OCI-LY1 (cell line): ENCODE measurements at regions not wholly inside any gene's neighbourhood (a gene's known extent, or its start where the extent isn't known, plus 50 kb on each side); places are given as distances from the start of the nearest gene placed in this dataset.

Source experiments
- H2AFZ ChIP-seq: fragments of 200-600 bp; sonication (generic), shearing (Covaris generic); 2 replicates; pipeline ENCODE4 v1.6.0; 2014; ENCODE audit warnings: antibody characterized with exemption, mild to moderate bottlenecking, low read length
- H3F3A ChIP-seq: fragments of 200-600 bp; sonication (generic), shearing (Covaris generic); 2 replicates; pipeline ENCODE4 v1.6.0; 2014; ENCODE audit warnings: mild to moderate bottlenecking, antibody characterized with exemption, low read length, moderate library complexity; ENCODE audit not compliant: insufficient read depth
- H3K27ac ChIP-seq: fragments of 200-600 bp; sonication (generic); 2 replicates; pipeline ENCODE4 v1.5.1; 2014; ENCODE audit warnings: low read length, mixed run types, mild to moderate bottlenecking, low read depth; ENCODE audit not compliant: poor library complexity, severe bottlenecking
- H3K27me3 ChIP-seq: fragments of 200-600 bp; sonication (generic); 2 replicates; pipeline ENCODE4 v1.6.0; 2014; ENCODE audit warnings: antibody characterized with exemption, mild to moderate bottlenecking, low read length, moderate library complexity; ENCODE audit not compliant: insufficient read depth
- H3K36me3 ChIP-seq: fragments of 200-600 bp; sonication (generic); 2 replicates; pipeline ENCODE4 v1.6.1; 2014; ENCODE audit warnings: mild to moderate bottlenecking, antibody characterized with exemption, low read length, moderate library complexity, mixed read lengths; ENCODE audit not compliant: insufficient read depth
- H3K4me1 ChIP-seq: fragments of 200-600 bp; sonication (generic); 2 replicates; pipeline ENCODE4 v1.5.1; 2014; ENCODE audit warnings: mild to moderate bottlenecking, low read length, moderate library complexity; ENCODE audit not compliant: insufficient read depth, severe bottlenecking
- H3K4me2 ChIP-seq: fragments of 200-600 bp; sonication (generic), shearing (Covaris generic); 2 replicates; pipeline ENCODE4 v1.6.1; 2014; ENCODE audit warnings: low read length
- H3K4me3 ChIP-seq: fragments of 200-600 bp; sonication (generic); 2 replicates; pipeline ENCODE4 v1.5.1; 2014; ENCODE audit warnings: low read length, low read depth, mild to moderate bottlenecking, mixed read lengths; ENCODE audit not compliant: poor library complexity, severe bottlenecking
- H3K79me2 ChIP-seq: fragments of 200-600 bp; shearing (Covaris generic); 2 replicates; pipeline ENCODE4 v1.6.1; 2016; ENCODE audit warnings: mixed run types, low read length, mixed read lengths; ENCODE audit not compliant: insufficient read depth
- H3K9ac ChIP-seq: fragments of 200-600 bp; sonication (generic), shearing (Covaris generic); 2 replicates; pipeline ENCODE4 v1.6.1; 2014; ENCODE audit warnings: mild to moderate bottlenecking, low read length, mixed read lengths
- H3K9me2 ChIP-seq: fragments of 200-600 bp; sonication (generic), shearing (Covaris generic); 2 replicates; pipeline ENCODE4 v1.6.1; 2014; ENCODE audit warnings: low read depth, mild to moderate bottlenecking, low read length, mixed read lengths
- H3K9me3 ChIP-seq: fragments of 200-600 bp; shearing (Covaris generic); 2 replicates; pipeline ENCODE4 v1.6.1; 2014; ENCODE audit warnings: low read length, mixed read lengths
- H4K20me1 ChIP-seq: fragments of 200-600 bp; sonication (generic), shearing (Covaris generic); 2 replicates; pipeline ENCODE4 v1.6.0; 2016; ENCODE audit warnings: mild to moderate bottlenecking, low read length; ENCODE audit not compliant: insufficient read depth
- EZH2 ChIP-seq: fragments of 200-600 bp; sonication (generic), shearing (Covaris generic); IDR thresholded peaks from 2 replicates; pipeline ENCODE4 v1.8.0; 2017; ENCODE audit warnings: borderline replicate concordance, mixed run types, mild to moderate bottlenecking, antibody characterized with exemption, low read length, moderate library complexity, mixed read lengths
- TF ChIP-seq, protein P1 (sequence below): fragments of 200-600 bp; sonication (generic), shearing (Covaris generic); IDR thresholded peaks from 2 replicates; pipeline ENCODE4 v1.5.1; 2017; ENCODE audit warnings: mild to moderate bottlenecking, antibody characterized with exemption, low read length, moderate library complexity, mixed read lengths

DNA sequence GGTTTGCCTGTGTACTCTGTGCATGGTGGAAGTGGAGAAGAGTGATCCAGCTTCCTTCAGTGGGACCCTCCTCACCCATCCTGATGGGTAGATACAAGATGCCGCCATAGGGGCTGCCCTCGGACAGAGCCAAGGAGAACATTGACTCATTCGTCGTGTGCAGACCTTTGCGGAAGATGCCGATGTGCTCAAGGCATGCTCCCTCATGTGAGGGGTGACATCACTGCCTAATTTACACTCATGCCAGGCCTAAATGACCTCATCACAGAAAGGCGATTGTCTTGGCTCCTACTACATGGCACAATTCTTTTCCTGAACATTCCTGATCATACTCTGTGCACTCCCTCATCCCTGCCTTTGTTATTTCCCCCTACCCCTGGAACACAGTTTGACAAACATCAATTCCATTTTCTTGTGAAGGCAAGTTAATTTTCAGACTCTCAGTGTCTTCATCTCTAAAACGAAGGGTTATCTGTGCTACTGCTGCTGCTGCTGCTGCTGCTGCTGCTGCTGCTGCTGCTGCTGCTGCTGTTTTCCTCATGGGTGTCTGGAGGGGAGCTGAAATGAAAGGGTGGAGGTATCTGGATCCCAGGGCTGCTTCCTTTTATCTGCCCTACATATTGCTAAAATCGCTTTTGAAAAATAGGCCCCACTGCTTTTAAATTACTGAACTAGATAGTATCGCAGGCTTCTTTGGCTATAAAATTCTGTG is 146.5 kb upstream of the ARGLU1 start:
- H3F3A ChIP-seq: no peaks in the 10 kb centered on the region
- no peak overlapping the region for H3K4me2 ChIP-seq
- H3K27me3 ChIP-seq: no peaks in the 10 kb centered on the region
- no peaks in the 10 kb centered on the region for H4K20me1 ChIP-seq
- H3K9me2 ChIP-seq: no peaks in the 10 kb centered on the region
- TF ChIP-seq EZH2: no peak
- TF ChIP-seq, protein P1, sequence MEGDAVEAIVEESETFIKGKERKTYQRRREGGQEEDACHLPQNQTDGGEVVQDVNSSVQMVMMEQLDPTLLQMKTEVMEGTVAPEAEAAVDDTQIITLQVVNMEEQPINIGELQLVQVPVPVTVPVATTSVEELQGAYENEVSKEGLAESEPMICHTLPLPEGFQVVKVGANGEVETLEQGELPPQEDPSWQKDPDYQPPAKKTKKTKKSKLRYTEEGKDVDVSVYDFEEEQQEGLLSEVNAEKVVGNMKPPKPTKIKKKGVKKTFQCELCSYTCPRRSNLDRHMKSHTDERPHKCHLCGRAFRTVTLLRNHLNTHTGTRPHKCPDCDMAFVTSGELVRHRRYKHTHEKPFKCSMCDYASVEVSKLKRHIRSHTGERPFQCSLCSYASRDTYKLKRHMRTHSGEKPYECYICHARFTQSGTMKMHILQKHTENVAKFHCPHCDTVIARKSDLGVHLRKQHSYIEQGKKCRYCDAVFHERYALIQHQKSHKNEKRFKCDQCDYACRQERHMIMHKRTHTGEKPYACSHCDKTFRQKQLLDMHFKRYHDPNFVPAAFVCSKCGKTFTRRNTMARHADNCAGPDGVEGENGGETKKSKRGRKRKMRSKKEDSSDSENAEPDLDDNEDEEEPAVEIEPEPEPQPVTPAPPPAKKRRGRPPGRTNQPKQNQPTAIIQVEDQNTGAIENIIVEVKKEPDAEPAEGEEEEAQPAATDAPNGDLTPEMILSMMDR: no peak
- H3K9ac ChIP-seq: no peak overlapping the region
- H3K4me1 ChIP-seq: no peaks in the 10 kb centered on the region
- H3K79me2 ChIP-seq: no peaks in the 10 kb centered on the region
- H2AFZ ChIP-seq: no peak overlapping the region
- H3K27ac ChIP-seq: no peak overlapping the region
- H3K9me3 ChIP-seq: no peaks in the 10 kb centered on the region
- no peaks in the 10 kb centered on the region for H3K36me3 ChIP-seq
- H3K4me3 ChIP-seq: no peak overlapping the region

DNA sequence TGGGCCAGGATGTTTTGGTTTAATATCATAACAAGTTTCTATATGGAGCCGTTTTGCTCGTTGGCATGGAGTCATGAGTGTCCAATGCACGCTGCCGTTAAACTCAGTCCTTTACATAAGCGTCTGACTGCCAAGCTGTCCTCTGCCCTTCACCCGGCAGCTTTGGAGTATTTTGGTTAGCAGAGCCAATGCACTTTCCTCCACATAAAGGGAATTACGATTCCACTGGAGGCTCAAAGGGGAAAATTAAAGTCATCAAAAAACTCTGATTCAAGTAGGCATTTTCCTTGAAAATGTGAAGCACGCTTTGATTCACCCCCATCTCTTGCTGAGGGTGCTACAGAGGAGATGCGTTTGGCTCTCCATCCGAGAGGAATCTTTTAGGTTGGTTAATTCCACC is 144.4 kb upstream of the ARGLU1 start:
- Histone ChIP-seq H3K9ac (no peak overlapping the region), H3K9me2 (no peaks in the 10 kb centered on the region), H3K4me2 (no peak overlapping the region), H3K27ac (no peak overlapping the region), H3K79me2 (no peaks in the 10 kb centered on the region), H3K27me3 (no peaks in the 10 kb centered on the region), H4K20me1 (no peaks in the 10 kb centered on the region), H3F3A (no peaks in the 10 kb centered on the region), H3K4me1 (no peaks in the 10 kb centered on the region), H3K4me3 (no peak overlapping the region), H3K36me3 (no peaks in the 10 kb centered on the region), H2AFZ (no peak overlapping the region), H3K9me3 (no peaks in the 10 kb centered on the region)
- TF ChIP-seq, protein P1: no peak
- no peak for TF ChIP-seq EZH2

DNA sequence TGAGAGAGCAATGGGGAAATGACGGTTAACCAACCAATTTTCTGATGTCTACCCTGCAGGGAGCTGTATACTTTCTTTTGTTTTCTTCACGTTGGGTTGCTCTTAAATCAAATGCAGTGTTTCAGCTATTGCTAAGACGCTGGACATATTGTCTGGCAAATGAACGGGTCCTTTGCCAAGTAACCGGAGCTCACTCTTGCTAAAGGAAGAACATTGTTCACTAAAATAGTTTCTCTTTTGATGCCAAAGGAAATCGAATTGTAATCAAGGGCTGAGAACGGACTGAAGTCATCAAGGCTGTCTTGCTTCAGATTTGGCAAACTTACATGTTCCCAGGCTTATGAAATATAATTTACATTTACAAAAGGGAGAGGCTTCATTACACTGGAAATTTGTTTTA is 142.3 kb upstream of the ARGLU1 start:
- Histone ChIP-seq H3K27me3 (no peaks in the 10 kb centered on the region), H2AFZ (no peak overlapping the region), H3K36me3 (no peaks in the 10 kb centered on the region), H4K20me1 (no peaks in the 10 kb centered on the region), H3K9me3 (no peaks in the 10 kb centered on the region), H3K9ac (no peak overlapping the region), H3K79me2 (no peaks in the 10 kb centered on the region), H3K9me2 (no peaks in the 10 kb centered on the region), H3K4me3 (no peak overlapping the region), H3F3A (no peaks in the 10 kb centered on the region), H3K4me1 (no peaks in the 10 kb centered on the region), H3K27ac (no peak overlapping the region), H3K4me2 (no peak overlapping the region)
- no peak for TF ChIP-seq EZH2
- TF ChIP-seq, protein P1: no peak
